ENCODE measurements at regions not wholly inside any gene's neighbourhood (a gene's known extent, or its start where the extent isn't known, plus 50 kb on each side); places are given as distances from the start of the nearest gene placed in this dataset.
"Not testable (repeated sequence)": the region's sequence is repeated elsewhere in the genome, so short reads cannot be mapped to it uniquely, and the experiment has no call there.

GRCh38 chr15:77838061-77838460 is 205.3 kb upstream of the LINGO1 start:
- DNase-seq = no peak

- no peak for DNase-seq
Observed at GRCh38 chr15:77837649-77838025, 204.9 kb upstream of the LINGO1 start.

- DNase-seq = no peak
Observed at GRCh38 chr15:77836906-77837648, 204.4 kb upstream of the LINGO1 start.

- DNase-seq = no peak
Observed at GRCh38 chr15:77836121-77836692, 203.5 kb upstream of the LINGO1 start.

DNA sequence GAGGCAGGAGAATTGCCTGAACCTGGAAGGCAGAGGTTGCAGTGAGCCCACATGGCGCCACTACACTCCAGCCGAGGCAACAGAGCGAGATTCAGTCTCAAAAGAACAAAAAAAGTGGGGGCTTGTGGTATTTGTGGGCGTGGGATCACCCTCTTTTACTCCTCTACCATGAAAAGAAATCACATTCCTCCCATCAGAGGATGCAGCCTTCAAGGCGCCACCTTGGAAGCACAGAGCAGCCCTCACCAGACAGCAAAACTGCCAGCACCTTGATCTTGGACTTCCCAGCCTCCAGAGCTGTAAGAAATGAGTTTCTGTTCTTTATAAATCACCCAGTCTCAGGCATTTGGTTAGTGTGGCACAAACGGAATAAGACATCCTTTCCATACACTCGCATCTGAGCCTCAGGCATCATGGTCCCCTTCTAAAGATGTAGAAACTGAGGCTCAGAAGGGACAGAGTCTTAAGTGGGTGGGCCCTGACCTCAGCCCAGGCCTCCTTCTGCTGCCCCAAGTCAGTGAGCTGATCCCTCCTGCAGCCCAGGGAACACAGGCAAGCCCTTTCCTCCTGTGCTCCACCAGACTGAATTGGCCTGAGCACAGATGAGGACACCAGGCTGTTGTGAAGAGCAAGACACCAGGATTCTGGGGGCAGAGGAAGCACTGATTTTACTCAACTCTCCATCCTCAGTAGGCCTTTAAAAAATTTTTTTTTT is 201.7 kb upstream of the LINGO1 start:
- no peak for DNase-seq

DNA sequence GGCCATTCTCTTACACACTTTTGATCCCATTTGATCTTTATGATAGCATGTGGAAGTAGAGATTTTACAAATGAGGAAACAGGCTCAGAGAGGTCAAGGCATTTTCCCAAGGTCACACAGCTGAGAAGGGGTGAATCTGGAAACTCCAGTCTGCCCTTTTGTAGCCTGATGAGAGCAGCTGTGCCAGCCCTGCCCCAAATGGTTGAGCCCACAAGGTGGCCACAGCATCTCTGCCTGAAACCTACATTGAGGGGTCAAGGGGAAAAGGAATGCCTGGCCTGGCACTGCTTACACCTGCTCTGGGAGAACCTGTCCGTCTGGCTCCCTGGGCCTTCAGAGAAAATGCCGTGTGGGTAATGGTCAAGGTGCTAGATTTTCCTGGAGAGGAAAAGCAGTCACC is 200.2 kb upstream of the LINGO1 start:
- DNase-seq = no peak

- peak; percentile 4 for DNase-seq
Observed at GRCh38 chr15:77831986-77832385, 199.3 kb upstream of the LINGO1 start.

DNA sequence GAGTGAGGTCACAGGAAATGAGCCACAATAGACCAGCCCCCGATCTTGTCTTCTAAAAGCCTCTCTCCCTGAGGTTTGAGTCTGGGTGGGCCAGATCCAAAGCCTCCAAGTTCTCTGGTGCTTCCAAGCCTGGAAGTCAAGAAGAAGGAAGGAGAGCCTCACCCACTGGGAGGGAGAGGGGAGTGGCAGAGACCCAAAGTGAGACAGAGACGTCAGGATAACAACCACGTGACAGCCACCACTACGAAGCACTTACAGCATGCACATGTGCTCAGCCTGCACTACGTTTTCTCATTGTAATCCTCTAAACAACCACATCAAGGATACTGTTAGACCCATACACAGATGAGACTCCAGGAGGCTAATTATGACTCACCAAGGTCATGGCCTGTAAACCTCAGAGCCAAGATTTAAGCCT is 197.3 kb upstream of the LINGO1 start:
- DNase-seq = no peak

DNA sequence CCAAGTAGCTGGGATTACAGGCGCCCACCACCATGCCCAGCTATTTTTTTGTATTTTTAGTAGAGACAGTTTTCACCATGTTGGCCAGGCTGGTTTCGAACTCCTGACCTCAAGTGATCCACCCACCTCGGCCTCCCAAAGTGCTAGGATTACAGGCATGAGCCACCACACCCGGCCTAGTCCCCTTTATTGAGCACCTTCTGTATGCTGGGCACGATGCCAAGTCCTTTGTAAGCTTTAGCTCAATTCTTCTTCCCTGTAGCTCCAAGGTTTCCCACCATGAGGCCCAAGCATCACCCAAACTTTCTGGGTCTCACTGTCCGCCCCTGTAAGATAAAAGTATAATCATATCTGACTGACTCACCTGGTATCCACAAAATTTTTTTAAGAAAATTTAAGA is 196.6 kb upstream of the LINGO1 start:
- not testable (repeated sequence) for DNase-seq

DNA sequence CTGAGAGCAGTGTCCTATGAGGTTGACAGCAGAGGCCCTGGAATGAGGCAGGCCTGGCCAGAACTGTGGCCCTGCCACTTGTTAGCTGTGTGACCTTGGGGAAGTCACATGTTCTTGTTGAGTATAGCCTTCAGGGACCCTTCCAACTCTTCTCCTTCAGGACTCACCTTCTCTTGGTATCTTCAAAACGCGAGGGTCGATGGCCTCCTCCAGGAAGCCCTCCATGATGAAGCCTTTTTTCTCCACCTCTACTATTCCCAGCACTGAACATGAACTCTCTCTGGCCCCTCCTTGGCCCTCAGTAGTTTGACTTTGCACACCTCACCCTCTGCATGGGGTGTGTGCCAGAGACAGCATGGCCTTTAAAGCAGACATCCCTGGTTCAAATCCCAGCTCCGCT is 195.1 kb upstream of the LINGO1 start:
- no peak for DNase-seq

DNA sequence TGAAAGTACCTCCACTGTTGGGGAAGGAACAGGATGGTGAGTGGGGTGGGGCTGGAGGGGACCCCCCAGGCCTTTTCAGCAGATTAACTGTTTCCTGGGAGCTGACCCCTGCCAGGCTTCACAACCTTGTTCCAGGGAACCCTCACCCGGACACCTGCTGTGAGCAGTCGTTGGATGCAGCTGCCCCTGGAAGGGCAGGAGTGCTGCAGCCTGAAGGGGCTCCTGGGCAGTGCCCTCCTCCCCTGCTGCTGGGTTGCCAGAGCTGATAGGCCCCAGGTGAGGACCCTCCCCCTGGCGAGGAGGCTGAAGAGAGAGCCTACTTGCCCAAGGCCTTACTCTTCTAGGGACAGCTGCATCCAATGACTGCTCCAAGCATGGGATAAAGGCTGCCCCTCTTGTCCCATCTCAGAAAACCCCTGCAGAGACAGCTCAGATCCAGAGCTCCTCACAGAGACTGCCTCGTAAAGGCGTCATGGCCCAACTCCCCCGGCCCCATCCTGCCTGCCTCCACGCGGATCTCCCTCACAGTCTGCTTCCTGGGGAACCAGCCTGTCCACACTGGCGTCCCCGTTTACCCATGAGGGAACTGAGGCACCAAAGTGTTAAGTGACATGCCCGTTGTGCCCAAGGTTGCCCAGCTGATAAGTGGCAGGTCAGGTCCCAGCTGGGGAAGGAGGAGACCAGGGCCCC is 193.4 kb upstream of the LINGO1 start:
- no peak for DNase-seq

- DNase-seq = no peak
Observed at GRCh38 chr15:77825546-77825945, 192.8 kb upstream of the LINGO1 start.

GRCh38 chr15:77825252-77825542 is 192.5 kb upstream of the LINGO1 start:
- no peak for DNase-seq

DNA sequence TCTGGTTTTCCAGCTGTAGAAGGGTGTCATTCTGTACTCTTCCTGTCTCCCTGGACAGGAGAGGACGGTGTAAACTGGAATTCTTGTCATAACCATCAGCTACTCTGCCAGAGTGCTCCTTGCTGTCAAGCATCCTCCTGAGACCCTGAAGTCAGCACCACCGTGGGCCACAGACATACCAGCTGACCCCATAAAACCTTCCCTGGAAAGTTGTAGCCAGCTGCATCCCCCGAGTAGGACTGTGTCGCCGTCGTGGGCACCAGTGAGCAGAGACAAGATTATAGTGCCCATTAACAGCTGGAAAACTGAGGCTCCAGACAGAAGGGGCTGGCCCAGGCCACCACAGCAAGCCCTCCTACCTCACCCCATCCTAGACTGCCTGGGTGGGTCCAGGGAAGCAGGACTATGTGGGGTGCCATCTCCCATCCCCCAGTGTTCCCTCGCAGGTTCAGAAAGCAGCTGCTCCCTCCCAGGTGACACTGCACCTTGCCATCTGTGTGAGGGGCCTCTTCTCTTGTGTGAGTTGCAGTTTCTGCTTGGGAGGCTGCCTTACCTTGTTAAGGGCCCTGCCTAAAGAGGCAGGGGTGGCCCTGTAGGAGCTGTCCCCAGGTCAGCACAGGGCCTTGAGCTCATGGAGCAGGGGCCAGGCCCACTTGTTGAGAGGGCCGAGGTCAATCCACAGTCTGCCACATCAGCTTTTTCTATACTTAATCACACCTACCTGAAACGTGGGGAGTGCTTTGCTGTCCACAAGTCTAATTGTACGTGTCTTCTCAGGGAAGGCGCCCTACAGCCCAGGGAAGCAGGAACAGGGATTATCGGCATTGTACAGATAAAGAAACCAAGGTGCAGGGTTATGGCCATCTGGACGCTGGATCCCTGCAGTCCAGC is 191.9 kb upstream of the LINGO1 start:
- DNase-seq = no peak

DNA sequence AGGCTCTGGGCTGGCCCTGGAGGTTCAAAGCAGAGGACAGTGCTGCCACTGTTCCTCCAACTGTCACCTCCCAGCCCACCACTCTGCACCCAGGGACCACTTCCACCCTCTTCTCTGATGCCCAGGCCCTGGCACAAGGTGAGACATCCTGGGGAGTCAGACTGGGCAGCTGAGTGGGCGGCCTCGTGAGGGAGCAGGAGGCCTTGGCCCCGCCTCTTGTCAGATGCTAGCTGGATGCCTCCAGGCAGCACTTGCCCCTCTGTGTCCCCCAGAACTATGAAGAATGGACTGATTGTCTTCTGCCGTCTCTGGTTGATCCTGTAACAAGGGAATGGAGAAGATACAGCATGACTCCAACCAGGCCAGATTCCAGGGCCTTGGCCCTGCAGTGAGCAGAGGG is 191.0 kb upstream of the LINGO1 start:
- no peak for DNase-seq

DNA sequence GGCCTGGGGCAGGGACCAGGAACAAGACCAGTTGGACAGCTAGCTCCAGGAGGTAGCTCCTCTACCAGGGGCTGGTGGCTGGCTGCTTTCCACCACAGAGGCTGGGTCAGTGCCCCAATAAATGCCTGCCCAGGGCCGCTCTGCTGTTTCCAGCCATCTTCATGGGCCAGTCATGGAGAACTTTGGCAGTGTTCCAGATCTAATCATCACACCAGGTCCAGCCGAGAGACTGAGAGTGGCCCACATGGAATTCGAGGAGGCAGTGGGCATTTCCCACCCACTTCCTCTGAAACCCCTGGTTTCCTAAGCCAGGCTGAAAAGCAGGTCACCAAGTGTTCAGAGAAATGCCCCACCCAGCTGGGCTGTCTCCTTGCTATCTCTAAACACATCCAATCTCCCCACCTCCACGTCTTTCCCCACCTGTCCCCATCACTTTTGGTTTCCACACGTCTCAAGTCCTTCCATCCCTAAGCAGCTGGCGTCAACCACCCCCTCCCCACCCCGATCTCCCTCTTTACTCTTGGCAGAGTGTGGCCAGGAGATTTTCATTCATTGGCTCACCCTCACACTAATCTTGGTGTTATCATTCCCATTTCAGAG is 190.0 kb upstream of the LINGO1 start:
- DNase-seq = no peak

DNA sequence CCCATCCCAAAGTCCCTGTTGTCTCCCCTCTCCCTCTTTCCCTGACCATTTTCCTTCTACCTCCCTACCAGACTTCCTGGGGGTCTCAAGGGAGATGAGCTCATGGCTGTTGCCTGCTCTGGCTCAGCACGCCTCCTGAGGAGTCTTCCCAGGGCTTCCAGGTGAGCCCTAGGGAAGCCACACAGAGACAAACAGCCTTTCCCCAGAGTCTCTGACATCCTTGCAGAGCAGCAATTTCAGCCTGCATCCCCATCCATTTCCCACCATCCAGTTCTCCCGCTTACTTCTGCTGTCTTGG is 189.2 kb upstream of the LINGO1 start:
- no peak for DNase-seq

- DNase-seq = peak; percentile 22
Observed at GRCh38 chr15:77821188-77821958, 188.7 kb upstream of the LINGO1 start.

DNA sequence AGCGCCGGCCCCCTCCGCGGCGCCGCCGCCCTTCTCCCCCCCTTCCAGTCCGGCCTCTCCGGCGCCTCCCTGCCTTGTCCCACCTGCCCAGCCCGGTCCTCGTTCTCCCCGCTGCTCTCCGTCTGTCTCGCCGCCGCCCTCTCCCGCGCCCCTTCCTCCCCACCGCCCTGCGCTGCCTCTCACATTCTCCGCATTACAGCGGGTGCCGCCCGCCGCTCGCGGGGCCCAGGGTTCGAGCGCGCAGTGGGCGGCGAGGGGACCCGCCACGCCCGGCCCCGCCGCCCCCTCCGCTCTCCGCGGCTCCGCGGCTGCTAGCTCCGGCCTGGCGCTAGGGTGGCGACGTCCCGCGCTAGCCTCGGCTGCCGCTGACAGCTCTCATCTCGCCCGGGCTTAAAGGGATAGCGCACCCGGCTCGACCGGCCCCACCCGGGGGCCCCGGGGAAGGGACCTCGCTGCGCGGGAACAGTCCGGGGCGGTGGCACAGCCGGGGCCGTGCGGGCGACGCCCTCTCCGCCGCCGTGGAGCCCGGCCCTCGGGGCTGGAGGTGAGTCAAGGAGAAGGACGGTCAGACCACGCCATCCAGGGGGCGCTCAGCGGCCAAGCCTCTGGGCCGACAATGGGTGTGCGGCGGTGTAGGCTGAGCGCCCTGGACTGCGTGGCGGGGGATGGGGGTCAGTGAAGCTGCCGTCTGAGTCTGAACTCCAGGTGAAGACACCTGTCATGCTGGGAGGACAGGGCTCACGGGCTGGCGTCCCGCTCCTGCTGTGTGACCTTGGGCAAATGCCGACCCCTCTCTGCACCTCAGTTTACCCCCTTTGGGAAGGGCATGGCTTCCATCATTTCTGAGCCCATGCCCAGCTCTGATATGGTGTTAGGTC is 187.4 kb upstream of the LINGO1 start:
- DNase-seq = no peak

- DNase-seq = no peak
Observed at GRCh38 chr15:77819048-77819850, 186.5 kb upstream of the LINGO1 start.

All from activated T-cell treated with anti-CD3 and anti-CD28 coated beads, Interleukin-2, amount 50 U/mL, for 1 hour (primary cell).